ENCODE measurements at regions not wholly inside any gene's neighbourhood (a gene's known extent, or its start where the extent isn't known, plus 50 kb on each side); places are given as distances from the start of the nearest gene placed in this dataset.
"Not testable (repeated sequence)": the region's sequence is repeated elsewhere in the genome, so short reads cannot be mapped to it uniquely, and the experiment has no call there.

DNA sequence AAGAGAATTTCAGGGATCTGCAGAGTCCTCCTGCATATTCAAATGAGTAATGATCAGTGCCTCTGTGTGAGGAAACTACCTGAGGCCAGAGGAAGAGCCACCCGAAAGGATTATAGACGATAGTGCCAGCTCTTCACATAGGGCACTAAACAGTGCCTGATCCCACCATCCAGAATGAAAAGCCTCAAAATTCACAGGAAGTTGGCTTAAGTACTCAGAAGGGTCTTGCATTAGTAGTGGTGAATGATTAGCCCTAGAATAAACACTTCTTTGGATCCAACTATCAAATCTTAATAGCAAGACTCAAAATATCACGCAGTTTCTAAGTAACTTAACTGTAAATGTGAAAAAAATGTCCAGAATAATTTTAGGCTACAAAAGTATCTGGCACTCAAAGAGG lies 324.4 kb downstream of the ZNF674 start:
- DNase-seq: no peak

DNA sequence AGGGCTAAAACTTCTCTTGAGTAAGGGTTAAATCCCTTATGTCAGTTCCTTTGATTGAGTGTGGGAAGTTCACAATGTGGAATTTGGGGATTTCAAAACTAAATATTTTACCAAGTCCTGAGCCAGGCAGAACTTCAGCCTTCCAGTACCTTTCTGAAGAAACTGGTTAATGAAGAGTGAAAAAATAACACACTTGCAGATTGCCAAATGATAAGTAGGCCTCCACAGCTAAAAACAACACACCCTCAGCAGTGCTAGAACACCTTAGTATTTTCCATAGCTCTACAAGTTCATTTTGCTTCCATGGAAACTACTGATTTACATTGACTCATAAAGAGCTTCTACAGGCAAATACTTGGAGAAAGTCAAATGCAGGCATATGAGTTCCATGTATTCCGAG lies 326.8 kb downstream of the ZNF674 start:
- DNase-seq: no peak

DNA sequence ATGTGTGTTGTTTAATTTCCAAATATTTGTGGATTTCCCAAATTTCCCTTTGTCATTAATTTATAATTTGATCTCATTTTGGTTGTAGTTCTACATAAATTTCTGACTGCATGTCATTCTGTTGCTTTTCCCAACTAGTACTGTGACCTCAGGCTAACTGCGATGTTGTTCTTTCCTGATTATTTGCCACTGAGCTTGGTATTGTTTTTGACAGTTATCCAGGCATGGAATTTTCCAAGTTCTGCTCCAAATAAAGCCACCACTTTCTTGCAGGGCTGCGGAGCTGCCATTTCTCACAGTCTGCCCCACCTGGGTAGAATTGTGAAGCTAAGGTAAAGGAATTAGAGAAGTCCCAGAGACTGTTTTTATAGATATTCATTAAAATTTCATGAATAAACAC lies 328.8 kb downstream of the ZNF674 start:
- no peak for DNase-seq

DNA sequence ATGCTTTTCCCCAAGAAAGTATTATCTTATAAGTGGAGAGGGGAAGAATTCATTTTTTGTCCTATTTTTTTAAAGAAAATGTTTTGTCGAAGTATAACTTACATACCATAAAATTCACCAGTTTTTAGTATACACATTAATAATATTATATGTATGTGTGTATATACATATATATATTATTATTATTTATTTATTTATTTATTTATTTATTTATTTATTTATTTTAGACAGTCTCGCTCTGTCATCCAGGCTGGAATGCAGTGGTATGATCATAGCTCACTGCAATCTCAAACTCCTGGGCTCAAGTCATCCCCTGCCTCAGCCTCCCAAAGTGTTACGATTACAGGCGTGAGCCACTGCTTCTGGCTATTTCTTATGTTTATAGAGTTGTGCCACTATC lies 334.1 kb downstream of the ZNF674 start:
- DNase-seq: no peak

DNA sequence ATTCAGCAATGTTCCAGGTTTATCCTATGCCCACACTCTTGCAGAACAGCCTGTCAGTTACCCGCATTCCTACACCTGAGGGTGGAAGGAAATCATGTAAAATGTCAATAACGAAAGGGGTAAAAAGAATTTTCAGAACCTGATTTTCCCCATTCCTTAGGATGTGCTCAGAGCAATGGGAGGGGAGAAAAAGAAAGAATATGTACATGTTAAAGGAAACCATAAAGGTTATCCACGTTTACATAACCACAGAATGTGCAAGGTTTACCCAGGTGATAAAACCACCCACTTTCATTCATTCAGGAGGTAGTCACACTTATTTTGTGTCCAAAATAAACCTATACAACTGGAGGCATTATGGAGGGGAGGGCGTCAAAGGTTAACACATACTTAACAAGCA lies 335.5 kb downstream of the ZNF674 start:
- no peak for DNase-seq

DNA sequence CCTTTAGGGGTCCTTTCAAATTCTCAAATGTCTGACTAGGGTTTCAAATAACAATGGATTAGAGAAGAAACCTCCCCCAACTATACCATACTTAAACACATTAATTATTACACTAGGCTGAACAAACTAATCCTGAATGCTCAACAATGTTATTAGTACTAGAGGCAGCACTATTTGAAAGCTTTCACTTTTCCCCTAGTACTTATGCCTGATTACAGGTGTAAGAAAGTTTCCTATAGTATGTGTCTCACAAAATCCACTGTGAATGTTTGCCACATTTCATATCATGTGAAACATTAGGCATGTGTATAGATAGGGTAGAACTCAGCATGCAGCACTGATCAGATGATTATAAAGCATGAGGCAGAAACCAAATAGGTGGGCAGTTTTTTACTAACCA lies 336.2 kb downstream of the ZNF674 start:
- DNase-seq: no peak

DNA sequence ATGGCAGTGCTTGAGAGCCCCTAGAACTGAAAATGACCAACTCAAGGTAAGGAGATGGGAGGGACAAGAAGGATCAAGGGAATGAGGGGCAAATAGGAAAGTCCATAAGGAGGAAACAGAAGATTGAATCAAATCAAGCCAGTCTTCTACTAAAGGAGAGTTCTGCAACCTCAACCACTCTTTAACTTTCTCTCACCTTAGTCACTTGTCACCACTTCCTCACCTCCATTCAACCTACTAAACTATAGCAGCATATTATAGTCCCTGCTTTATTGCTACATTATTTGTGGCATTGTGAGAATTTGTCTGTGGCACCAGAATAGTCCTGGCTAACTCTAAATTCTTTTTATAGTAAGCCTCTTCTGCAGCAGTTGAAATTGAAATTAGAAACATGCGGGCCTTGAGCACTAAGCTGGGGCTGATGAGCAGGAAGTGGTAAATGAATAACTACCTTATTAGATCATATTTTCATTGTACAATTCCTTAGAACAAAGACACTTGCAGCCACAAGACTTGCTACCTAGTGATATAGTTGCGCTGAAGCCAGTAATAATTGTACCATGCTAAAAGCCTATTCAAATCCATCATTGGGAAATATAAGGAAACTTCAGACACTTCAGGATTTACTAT lies 336.9 kb downstream of the ZNF674 start:
- DNase-seq: no peak

- no peak for DNase-seq
Observed at GRCh38 chrX:46204721-46205422, 340.3 kb downstream of the ZNF674 start.

DNA sequence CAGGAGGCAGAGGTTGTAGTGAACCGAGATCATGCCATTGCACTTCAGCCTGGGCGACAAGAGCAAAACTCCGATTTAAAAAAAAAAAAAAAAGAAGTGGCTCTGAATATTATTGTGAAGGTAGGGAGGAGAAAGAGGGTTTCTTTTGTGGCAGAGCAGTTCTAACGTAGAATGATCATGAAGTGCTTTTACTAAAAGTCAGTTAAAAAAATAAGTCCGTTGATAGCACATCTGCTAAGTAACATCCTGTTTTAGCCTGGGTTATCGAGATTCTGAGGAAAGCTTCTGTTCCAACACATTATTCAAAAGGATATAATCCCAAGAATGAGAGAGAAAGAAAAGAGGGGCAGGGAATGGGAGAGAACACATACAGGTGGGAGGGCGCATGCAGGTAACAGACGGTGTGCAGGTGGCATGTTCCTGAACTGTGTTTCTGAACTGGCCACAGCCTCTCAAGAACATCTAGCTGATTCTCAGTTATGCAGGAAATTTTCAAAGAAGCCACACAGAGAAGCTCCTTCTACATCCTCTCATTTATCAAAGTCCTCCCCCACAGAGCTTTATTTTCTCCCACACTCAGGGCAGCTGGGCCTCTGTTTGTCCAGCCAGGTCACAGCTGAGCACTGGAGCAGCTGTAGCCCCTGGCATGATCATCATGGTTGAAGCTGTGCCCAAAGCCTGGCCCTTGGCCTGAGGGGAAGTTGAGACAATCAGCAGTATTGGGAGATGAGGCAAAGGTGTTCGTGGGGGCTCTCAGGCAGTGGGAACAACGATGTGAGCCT lies 342.3 kb downstream of the ZNF674 start:
- no peak for DNase-seq

GRCh38 chrX:46200413-46200812 lies 344.8 kb downstream of the ZNF674 start:
- no peak for DNase-seq

GRCh38 chrX:46198858-46199257 lies 346.4 kb downstream of the ZNF674 start:
- no peak for DNase-seq

DNA sequence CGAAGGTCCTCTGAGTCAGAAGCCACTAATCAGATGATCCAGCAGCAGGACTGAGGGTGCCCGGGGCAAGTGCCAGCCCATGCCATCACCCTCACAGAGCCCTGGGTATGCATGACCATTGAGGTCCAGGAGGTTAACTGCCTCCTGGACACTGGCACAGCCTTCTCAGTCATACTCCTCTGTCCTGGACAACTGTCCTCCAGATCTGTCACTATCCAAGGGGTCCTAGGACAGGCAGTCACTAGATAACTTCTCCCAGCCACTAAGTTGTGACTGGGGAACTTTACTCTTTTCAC lies 358.5 kb downstream of the ZNF674 start:
- DNase-seq: not testable (repeated sequence)

DNA sequence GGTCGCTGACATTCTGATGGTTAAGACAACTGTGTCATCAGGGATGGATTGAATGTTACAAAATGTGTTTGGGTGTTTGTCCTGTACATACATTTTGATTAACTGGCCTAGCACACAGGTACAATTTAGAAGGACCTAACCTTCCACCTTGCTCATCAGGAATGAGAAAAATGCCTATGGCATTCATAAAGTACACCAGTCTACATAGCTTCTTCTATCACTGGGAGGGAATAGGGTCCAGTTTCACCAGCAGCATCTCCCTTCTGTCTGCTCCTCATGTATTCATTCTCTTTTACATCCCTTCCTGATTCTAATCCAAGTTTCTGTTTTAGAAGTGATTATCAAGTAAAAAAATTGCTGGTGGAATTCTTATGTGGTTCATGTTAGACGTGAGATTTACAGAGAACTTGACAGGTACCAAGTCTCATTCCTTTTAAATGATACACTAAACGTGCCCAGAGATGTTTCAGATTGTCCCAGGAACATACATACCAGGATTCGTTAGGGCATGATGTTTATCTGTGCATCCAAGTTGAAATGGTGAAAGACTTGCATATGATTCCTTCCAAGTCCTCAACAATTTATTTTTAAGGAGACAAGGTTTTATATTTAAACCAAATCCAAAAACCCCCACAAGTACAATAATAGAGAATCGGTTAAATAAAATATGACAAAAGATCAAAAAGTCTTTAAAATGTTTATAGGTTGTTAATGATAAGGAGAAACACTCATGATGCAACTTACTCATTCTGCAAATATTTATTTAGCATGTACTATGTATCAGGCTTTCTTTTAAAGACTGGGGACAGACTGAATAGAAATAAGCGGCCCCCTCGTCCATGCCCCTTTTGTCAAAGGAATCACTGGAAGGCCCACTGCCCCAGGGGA lies 359.1 kb downstream of the ZNF674 start:
- no peak for DNase-seq

- no peak for DNase-seq
Observed at GRCh38 chrX:46184749-46185148, 360.5 kb downstream of the ZNF674 start.

- DNase-seq: no peak
Observed at GRCh38 chrX:46180258-46180687, 364.9 kb downstream of the ZNF674 start.

GRCh38 chrX:46179748-46180147 lies 365.5 kb downstream of the ZNF674 start:
- DNase-seq: no peak

- DNase-seq: no peak
Observed at GRCh38 chrX:46178763-46179162, 366.5 kb downstream of the ZNF674 start.

- no peak for DNase-seq
Observed at GRCh38 chrX:46173159-46173558, 372.1 kb downstream of the ZNF674 start.

- DNase-seq: not testable (repeated sequence)
Observed at GRCh38 chrX:46171457-46171856, 373.8 kb downstream of the ZNF674 start.

DNA sequence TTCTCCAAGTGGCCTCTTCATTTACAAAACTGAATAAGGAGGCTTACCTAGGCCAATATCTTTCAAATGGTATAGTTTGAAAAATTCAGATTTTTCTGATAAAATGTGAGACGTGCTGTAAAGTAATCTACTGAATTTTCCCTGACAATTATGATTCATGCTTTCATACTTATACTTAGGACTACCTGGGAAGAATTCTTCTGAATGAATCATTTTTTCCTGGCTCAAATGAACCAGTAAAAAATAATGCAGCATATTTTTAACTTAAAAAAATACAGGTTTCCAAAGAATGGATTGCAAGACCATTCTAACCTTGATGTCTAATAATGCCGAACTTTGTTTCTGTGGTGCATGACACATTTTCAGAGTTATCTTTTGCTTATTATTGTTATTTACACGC lies 375.4 kb downstream of the ZNF674 start:
- no peak for DNase-seq

GRCh38 chrX:46168254-46168653 lies 377.0 kb downstream of the ZNF674 start:
- no peak for DNase-seq

- DNase-seq: no peak
Observed at GRCh38 chrX:46165866-46166265, 379.4 kb downstream of the ZNF674 start.

- DNase-seq: no peak
Observed at GRCh38 chrX:46165411-46165810, 379.8 kb downstream of the ZNF674 start.
